ENCODE measurements at regions not wholly inside any gene's neighbourhood (a gene's known extent, or its start where the extent isn't known, plus 50 kb on each side); places are given as distances from the start of the nearest gene placed in this dataset.
A peak's percentile ranks its signal among the peaks of the same experiment; 100 is the strongest.

DNA sequence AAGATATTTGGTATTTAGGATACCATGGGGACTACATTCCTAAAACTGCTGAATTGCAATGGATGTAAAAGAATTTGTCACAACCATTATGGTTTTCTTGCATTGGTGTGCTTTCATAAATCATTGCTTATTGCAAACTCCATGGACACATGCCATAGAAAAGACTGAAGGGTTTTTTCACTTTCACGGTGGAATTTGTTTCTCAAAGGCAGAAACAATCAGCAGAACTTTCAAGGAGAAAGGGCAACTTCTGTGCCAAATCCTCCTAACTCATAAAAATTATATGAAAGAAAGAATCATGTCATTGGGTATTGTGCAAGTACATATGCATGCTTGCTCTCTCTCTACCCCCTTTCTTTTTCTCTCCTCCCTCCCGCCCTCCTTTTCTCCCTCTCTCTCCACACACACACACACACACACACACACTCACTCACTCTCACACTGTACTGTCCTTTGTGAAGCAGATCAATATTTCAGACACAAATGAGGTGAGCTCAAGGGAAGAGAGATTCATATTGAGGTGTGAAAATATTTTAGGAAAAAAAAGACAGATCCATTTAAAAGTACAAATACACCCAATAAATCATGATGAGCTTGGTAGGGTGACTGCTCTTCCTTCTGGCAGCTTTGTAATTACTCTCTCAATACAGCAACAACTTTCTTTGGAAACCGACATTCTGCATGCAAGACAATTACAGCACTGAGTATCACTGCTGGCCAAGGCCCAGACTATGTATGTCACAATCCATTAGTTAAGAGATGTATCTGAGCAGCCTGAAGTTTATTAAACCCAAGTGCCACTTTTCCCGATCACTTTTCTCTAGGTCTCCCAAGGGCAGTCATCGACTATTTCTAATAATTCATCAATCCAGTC lies 492.6 kb downstream of the TUSC7 start:
- DNase-seq = no peak

DNA sequence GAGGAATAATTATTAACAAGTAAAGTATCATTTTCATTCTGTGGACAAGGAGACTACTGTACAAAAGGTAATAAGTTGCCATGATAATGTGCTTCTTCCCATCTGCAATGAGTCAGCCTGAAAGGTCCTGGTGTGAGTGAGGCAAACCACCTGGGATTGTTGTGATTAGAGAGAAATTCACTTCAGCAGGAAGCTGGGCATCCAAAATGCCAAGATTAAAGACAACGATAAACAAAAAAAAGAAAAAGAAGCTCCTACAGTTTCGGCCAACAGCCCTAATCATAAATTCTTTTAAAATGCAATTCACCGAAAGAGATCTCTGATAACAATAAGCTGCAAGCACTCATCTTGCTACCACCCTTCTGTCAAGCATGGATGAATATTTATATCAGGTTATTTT lies 507.8 kb downstream of the TUSC7 start:
- no peak for DNase-seq

DNA sequence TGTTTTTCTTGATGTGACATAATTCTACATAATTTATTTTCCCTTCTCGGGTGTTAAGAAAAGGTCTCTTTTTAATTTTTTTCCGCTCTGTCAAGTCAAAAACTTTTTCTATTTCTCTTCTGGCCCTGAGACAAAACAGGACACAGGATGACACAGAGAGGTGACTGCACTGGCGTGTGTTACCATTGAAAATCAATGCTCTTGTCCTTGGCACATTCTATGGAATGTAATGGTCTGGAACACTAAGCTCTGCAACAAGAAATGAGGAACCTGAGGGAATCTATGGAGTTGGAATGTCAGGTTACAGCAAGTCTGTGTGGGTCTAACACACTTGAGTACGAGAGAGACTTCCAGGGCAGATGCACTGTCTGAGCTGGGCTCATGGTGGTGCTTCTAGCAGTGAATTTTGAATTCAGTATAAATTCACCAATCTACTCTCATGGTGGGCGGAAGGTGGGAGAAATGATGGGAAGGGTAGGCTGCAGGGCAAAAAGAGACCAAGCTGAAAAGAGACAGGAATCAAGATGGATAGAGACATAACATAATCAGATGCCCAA lies 508.3 kb downstream of the TUSC7 start:
- no peak for DNase-seq

DNA sequence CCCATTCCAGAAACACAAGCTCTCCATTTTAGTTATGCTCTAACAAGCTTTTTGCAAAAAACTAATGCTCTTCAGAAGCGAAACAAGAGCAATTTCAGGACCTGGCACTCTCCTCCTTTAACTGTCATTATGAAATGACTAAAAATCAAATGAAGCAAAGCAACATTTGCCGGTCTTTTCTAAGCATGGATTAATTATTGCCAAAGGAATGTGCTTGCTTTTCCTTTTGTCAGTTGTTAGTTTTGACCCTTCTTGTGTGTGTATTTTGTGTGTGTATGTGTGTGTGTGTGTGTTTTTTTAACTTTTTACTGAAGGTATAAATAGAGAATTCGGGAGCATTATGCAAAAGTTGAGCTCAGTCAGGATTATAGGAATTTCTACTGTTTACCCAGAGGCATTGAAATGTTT lies 509.1 kb downstream of the TUSC7 start:
- DNase-seq = no peak

DNA sequence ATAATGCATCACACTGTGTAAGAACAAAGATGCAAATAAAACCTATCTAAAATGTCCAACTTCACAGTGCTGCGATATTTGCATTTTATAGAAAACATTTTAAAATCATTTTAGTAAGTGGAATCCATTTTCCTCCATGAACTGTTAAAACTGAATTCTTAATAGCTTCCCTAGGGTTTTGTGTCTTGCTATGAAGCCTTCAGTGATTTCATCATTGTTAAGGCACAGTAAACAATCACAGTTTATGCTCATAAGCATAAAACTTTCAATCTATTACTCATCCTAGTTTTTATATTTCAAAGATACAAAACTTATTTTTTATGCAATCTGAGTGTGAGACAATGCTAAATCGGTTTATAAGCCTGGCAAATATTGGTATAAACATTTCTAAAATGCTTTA lies 509.7 kb downstream of the TUSC7 start:
- DNase-seq = no peak

DNA sequence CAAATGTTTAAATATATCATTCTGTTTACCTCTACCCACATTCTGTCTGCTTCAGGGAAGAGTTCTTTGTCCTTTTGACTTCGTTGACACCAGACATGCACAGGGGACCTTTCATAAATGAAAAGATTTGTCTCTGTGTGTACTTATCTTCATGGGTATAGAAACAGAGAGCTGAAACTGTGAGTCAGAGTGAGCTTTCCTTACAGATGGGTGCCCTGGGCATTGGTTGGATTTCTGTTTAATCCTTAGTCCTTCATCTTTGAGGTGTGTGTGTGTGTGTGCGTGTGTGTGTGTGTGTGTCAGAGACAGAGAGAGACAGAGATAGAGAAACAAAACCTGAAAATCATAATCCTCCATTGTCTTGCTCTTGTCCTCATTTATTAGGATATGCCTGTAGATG lies 517.4 kb downstream of the TUSC7 start:
- DNase-seq = no peak

DNA sequence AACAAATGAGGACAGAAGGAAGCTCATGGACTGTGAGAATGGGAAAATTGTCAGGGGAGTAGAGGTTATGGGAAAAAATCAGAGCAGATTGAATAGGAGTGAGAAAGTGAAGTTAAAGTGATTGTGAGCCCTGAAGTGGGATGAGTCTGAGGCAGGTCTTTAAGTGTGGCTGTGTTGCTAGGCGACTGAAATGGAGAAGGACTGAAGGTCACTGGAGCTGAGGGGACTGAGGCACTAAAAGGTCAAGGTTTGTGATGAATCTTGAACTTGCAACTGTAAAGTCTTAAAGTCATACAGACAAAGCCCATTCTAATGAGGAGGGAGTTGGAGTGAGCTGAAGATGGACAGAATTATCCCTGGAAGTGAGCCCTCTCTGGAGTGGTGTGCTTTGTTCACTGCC lies 518.9 kb downstream of the TUSC7 start:
- DNase-seq = no peak

DNA sequence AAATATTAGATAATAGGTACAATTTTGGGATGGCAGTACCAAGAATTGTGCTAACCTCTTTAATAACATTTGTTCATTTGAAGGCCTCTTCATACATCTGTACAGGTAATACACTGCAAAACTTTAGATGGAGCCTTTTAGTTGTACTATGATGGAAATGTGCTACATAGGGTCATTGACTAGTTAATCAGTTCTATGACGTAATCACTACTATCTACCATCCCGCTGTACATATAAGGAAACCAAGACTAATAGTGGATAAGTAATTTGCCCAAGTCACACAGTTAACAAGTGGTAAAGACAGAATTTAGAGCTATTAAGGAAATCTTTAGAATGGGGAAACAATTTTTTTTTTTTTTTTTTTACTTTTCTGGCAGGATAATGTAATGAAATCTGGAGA lies 521.3 kb downstream of the TUSC7 start:
- no peak for DNase-seq

DNA sequence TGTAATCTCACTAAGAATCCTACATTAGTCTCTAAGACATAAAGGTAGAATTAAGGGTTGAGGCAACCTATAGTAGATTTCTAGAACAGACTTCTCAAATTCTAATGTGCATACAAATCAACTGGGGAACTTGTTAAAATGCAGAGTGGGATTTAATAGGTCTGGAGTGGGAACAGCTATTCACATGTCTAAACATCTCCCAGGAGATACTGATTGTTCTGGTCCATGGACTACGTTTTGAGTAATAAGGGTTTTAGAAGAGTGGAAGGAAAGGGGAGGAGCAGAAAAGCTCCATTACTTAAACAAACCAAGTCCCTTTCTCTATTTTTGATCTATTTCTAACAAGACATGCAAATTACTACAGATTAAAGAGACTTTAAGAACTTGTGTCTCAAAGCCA lies 524.8 kb downstream of the TUSC7 start:
- DNase-seq = no peak

DNA sequence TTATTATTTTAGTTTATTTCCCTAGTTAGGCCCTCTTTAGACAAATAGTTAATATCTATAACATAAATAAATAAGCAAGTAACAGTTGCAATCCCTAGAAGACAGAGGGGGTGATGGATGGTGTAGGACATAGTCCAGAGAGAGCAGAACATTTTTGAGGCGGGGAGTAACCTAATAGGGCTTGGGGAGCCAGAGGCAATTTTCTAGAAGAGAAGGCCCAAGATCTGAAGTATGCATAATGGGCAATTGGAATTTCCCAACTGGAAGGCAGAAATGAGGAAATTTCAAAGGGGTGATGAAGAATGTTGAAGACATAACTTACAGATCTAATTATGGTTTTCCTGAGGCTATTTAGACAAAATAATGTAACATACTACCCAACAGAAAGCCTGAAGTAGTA lies 525.7 kb downstream of the TUSC7 start:
- DNase-seq = no peak

DNA sequence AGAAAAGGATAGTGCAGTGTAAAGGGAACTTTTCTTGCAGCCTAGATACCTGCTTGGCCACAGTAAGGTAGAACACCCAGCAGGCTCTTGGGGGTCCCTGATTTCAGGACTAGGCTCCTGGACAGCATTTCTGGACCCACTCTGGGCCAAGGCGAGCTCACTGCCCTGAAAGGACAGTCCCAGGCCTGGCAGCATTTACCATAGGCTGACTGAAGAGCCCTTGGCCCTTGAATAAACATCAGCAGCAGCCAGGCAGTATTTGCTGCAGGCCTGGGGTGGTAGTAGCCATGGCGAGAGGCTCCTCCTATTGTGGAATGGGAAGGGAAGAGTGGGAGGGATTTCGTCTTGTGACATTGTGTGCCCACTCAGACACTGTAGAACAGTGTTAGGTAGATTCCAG lies 529.2 kb downstream of the TUSC7 start:
- no peak for DNase-seq

DNA sequence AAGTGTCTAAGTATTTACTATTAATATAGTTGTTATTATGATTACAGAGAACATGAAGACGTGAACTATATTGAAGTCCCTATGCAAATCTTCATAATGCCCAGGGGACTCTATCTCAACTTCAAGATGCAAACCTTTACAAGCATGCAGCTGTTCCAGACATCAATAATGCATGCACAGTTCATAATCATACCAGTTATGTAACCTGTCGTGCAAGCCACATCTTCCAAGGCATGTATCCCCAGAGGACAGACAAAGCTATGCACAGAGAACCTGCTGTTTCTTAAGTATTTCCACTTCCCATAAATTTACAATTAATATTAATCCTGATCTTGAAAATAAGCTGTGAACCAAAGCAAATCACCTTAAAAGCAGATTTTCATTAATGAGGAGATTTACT lies 534.1 kb downstream of the TUSC7 start:
- DNase-seq = peak; percentile 7

DNA sequence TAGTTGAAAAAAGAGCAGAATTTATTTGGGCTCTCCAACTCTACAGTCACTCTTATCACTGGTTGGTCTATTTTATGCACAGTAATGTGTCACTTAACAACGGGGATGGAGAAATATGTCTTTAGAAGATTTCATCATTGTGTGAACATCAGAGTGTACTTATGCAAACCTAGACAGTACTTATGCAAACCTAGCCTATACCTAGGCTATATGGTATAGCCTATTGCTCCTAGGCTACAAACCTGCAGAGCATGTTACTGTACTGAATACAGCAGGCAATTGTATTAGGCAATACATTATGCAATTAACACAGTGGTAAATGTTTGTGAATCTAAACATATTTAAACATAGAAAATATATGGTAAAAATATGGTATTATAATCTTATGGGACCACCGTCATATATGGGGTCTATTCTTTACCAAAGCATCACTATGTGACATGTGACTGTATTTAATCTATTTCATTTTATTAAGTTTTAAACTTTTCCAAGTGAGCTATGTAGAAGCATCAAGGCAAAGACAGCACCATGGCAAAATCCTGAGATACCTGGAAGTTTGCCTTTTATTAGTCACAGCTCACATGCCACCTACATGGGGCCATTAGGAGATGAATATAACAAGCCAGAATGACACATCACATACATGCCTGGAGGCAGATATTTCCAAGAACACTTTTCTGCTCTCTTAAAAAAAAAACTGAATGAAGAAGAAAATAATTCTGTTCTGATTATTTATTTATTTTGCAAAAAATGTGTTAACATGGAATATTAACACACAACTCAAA lies 537.4 kb downstream of the TUSC7 start:
- peak; percentile 79 for DNase-seq

DNA sequence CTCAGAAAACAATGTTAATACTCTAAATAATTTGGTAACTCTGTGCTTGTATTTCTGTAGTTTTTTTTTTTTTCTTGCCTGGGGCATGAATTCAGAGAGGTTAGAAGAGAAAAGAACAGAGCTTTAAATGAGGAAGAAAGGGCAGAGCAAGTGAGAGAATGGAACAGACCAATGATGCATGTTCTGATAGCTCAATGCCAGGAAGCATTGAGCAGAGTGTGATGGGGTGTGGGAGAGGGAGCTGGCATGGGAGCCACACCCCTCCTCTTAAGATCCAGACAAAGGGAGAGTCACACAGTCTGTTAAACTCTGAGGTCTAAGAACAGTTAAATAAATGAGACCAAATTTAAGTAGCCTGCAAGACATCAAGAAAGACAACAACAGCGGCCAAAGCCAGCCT lies 538.6 kb downstream of the TUSC7 start:
- peak; percentile 31 for DNase-seq

DNA sequence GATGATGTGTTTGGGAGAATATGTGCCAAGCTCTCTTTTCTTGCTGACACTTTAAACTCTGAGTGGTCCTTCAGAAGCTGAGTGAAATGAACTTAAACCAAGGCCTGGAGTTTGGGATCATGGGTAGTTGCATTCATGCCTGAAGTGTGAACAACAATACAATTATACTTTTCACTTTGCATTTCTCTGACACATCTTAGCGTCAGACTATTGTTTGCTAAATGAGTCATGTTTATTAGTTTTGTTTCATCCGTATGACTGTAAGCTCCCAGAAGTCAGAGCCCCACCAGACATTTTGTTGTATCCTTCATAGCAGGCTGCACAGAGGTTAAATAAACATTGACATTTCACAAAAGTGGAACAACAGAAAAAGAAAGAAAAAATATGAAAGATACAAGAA lies 542.6 kb downstream of the TUSC7 start:
- no peak for DNase-seq

DNA sequence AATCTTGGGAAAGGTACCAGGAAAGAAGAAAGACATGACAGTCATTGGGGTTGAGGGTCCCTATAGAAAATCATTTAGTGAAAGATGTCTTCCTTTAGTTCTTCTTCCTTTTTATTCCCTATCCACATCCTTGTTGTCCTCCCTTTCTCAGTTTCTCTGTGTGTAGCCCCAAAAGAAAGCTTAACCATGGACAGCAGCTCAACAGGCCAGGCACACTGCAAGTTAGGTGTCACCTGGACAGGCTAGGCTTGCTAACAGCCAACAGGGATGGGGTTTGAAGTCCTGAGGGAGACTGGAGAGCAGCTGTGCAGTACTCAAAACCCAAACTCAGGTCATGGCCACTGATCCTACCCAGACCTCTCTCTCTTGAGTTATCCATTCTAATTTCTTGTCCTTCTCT lies 543.1 kb downstream of the TUSC7 start:
- DNase-seq = no peak

DNA sequence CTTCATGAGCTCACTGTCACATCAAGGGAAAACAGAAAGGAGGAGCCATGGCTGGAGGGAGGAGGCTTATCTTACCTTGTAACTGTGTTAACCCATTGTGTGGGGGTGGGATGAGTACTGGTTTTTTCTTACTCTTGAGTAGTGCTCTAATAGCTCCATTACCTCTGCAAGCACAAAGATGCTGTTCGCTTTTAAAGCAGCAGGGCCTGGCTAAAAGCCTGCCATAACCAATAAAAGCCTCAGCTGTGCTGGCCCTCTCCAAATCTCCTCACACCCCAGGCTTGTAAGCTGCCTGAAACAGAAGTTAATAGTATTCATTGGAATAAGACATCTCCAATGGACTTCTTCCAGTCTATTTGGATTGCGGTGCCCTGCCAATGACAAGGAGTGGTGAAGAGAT lies 544.1 kb downstream of the TUSC7 start:
- DNase-seq = no peak

DNA sequence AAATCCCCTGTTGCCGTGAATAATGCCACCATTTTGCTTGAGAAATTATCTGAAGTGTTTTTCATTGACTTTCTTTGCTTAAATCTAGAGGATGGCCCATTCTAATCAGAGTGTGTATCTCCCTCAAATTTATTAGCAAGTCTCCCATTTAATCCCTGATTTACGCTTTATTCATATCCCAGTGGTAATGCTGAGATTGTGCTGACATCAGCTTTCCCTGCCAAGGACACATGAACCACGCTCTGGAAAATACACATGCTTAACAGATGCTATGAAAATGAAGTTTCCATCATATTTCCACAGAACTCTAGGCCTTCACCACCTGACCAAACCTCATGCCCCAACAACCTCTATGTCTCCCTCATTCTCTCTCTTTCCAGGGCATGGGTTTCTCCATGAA lies 545.4 kb downstream of the TUSC7 start:
- no peak for DNase-seq

DNA sequence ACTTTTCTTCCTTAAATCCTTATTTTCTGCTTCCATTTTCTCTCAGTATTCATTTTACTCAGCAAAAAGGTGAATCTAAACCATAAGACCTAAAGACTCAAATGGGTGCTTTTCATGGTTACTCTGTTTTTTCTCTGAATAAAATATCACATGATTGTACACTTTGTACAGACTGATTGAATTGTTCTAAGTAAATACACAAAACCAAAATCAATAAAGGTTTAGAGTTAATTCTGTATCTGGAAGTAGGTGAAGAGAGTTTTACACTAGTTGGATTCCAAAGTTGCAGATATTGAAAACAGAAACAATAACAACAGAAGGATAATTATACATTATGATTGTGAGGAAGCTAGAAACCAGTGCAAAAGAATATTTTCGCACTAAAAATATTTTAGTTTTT lies 546.2 kb downstream of the TUSC7 start:
- DNase-seq = no peak

DNA sequence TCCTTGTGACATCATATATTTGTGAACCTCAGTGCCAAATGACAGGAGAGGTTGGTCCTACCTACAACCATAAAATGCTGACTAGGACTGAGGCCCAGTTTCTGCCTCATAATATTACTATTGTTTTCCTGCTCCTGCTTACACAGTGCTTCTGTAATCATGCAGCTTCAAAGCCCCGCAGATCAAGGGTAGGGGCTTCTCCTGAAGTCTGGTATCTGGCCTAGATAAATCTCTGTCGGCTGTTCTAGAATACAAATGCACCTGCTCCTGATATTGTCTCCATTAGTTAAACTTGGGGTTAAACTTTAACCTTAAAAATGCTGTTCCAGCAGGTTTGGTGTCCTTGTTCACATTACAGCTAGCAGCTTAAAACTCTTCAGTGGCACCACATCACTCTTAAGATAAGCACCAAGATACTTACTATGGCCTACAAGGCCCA lies 552.4 kb downstream of the TUSC7 start:
- no peak for DNase-seq

DNA sequence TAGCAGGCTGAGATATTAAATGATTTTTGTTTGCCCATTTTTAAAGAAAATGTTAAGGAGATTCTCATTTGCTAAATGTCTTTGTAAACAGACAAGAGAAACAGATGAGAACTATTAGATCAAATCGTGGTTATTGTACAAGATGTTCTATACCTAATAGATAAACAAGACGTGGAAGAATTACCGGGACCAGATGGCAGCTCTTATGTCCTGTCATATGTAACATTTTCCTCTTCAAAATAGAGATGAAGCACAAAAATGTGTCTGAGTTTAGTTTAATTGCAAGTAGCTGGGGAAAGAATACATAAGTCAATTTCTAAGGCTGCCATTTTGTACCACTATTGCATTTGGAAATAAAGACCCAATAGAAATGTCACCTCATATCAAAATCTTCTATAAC lies 553.7 kb downstream of the TUSC7 start:
- no peak for DNase-seq

DNA sequence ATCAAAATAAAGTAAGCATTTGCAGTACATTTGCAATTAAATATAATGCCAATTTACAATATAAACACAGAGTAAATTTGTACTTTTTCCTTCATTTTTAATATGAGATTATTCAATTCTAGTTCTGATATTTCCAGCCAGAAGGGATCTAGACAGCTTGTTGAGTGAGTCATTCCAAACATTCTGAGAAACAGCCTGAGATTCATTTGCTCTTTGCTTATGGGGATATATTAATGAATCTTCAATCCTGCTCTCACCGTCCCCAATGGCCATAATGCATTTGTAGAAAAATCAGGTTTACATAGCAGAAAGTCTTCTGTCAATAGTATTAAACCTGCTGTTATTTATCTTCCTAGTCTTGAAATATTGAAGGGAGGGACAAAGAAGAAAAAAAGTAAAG lies 554.2 kb downstream of the TUSC7 start:
- DNase-seq = no peak

DNA sequence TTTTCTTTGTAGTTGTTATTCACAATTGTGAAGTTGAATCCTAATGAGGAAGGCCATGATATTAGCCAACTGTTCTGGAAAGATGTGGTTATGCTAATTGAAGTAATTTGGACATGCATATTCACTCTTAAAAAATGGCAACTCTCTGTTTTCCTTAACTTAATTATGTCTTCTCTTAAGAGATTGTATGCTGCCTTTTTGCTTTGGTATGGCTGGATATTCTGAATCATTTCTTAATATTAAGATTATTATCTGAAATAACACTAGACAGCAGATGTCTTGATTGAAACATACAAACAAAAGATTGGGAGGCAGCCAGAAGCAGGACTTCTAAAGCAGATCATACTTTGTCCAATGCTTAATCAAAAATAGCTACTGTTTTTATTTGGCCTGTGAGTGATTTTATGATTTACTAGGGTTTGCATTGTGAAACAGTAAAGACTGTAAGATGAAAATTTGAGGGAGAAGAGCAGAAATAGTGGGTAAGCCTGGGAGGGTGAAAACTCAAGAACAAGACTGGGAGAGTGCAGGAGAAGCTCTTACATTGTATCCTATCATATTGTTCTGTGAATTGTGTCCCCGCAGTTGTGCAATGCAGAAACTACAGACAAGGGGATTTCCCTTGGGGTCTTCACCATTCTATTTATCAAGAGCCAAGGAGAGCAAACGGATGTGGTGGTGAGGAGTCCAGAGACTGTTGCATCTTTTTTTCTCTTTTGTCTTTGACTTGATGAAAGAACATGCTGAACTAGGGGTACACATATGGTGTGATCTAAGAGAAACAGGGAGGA lies 554.8 kb downstream of the TUSC7 start:
- no peak for DNase-seq

Measured in NCI-H526 treated with DMSO at 0.1 percent for 48 hours (cell line).